ENCODE measurements at regions not wholly inside any gene's neighbourhood (a gene's known extent, or its start where the extent isn't known, plus 50 kb on each side); places are given as distances from the start of the nearest gene placed in this dataset.
"Not testable (repeated sequence)": the region's sequence is repeated elsewhere in the genome, so short reads cannot be mapped to it uniquely, and the experiment has no call there.

- no peak for DNase-seq
Observed at GRCh38 chr10:109261231-109261630, 662.1 kb downstream of the XPNPEP1 start.

GRCh38 chr10:109259293-109259692, 664.0 kb downstream of the XPNPEP1 start:
- DNase-seq: no peak

GRCh38 chr10:109253306-109253705, 670.0 kb downstream of the XPNPEP1 start:
- no peak for DNase-seq

GRCh38 chr10:109250152-109250551, 673.2 kb downstream of the XPNPEP1 start:
- no peak for DNase-seq

- no peak for DNase-seq
Observed at GRCh38 chr10:109247814-109248213, 675.5 kb downstream of the XPNPEP1 start.

- DNase-seq: no peak
Observed at GRCh38 chr10:109245821-109246220, 677.5 kb downstream of the XPNPEP1 start.

- no peak for DNase-seq
Observed at GRCh38 chr10:109239371-109239770, 683.9 kb downstream of the XPNPEP1 start.

GRCh38 chr10:109237682-109238081, 685.6 kb downstream of the XPNPEP1 start:
- DNase-seq: no peak

- DNase-seq: no peak
Observed at GRCh38 chr10:109237050-109237449, 686.3 kb downstream of the XPNPEP1 start.

- not testable (repeated sequence) for DNase-seq
Observed at GRCh38 chr10:109223533-109223932, 699.8 kb downstream of the XPNPEP1 start.

- DNase-seq: no peak
Observed at GRCh38 chr10:109219935-109220605, 703.2 kb downstream of the XPNPEP1 start.

GRCh38 chr10:109218207-109218606, 705.1 kb downstream of the XPNPEP1 start:
- DNase-seq: no peak

- no peak for DNase-seq
Observed at GRCh38 chr10:109215291-109216075, 707.8 kb downstream of the XPNPEP1 start.

GRCh38 chr10:109214891-109215290, 708.4 kb downstream of the XPNPEP1 start:
- not testable (repeated sequence) for DNase-seq

GRCh38 chr10:109207361-109207760, 716.0 kb downstream of the XPNPEP1 start:
- no peak for DNase-seq

- no peak for DNase-seq
Observed at GRCh38 chr10:109205929-109206585, 717.3 kb downstream of the XPNPEP1 start.

GRCh38 chr10:109203646-109204353, 719.5 kb downstream of the XPNPEP1 start:
- no peak for DNase-seq

GRCh38 chr10:109202111-109202510, 721.2 kb downstream of the XPNPEP1 start:
- DNase-seq: no peak

- DNase-seq: no peak
Observed at GRCh38 chr10:109200646-109201045, 722.7 kb downstream of the XPNPEP1 start.

- DNase-seq: no peak
Observed at GRCh38 chr10:109191823-109192222, 731.5 kb downstream of the XPNPEP1 start.

- no peak for DNase-seq
Observed at GRCh38 chr10:109191341-109191740, 732.0 kb downstream of the XPNPEP1 start.

GRCh38 chr10:109187677-109188076, 735.6 kb downstream of the XPNPEP1 start:
- no peak for DNase-seq

- DNase-seq: no peak
Observed at GRCh38 chr10:109183366-109183765, 739.9 kb downstream of the XPNPEP1 start.
